HepG2 (cell line): ENCODE measurements at regions not wholly inside any gene's neighbourhood (a gene's known extent, or its start where the extent isn't known, plus 50 kb on each side); places are given as distances from the start of the nearest gene placed in this dataset.

Source experiments
- ATAC-seq: fragments of 200-7000 bp; cut with Tn5 transposase; 3 replicates; pipeline ENCODE4 v1.9.1; 2020; ENCODE audit warnings: mild to moderate bottlenecking, moderate library complexity
- BruUV-seq: library from RNA; stranded (reverse); fragments of 400-500 nt; replicated peaks from 2 replicates; lab custom pipeline; 2021; lab: Mats Ljungman, UMichigan
- CTCF ChIA-PET: fragments of 300-600 bp; formaldehyde crosslinking; extraction: SDS; loops from one replicate; lab custom pipeline; 2021; ENCODE audit warnings: low total read pairs, inconsistent platforms, low intra/inter-chr PET ratio; lab: Yijun Ruan, JAX
- POLR2A ChIA-PET: fragments of 350-600 bp; sonication (Branson Sonifier 250); formaldehyde crosslinking; loops from one replicate; lab custom pipeline; 2020; ENCODE audit warnings: antibody characterized with exemption, inconsistent platforms; lab: Yijun Ruan, JAX
- DNase-seq: peaks from one replicate; pipeline ENCODE4 v3.0.0-alpha.2; 2015; ENCODE audit warnings: low spot score
- FAIRE-seq: peaks from 3 replicates; lab custom pipeline; 2011; peaks lifted over from hg19 to GRCh38; lab: Jason Lieb, UNC
- H2AFZ ChIP-seq: one replicate; pipeline ENCODE4 v1.6.1; 2011; ENCODE audit warnings: low read length, inconsistent platforms
- H3K27ac ChIP-seq: fragments of 300-600 bp; 3 replicates; pipeline ENCODE4 v1.8.0; 2011; ENCODE audit warnings: mixed run types, mild to moderate bottlenecking, mixed read lengths, low read length, inconsistent platforms; ENCODE audit not compliant: insufficient read depth; ENCODE audit errors: extremely low read length
- H3K27me3 ChIP-seq, 2 experiments: fragments of 200-600 bp in 1 of 2; 2 replicates in 1 of 2; 3 replicates in 1 of 2; pipeline versions ENCODE4 v1.6.0 to v1.8.0; 2011; ENCODE audit warnings: low read length in 2 of 2, mild to moderate bottlenecking in 2 of 2, moderate library complexity in 2 of 2, inconsistent platforms in 1 of 2; ENCODE audit not compliant: insufficient read depth in 2 of 2, control insufficient read depth in 1 of 2
- H3K36me3 ChIP-seq, 2 experiments: fragments of 200-600 bp in 1 of 2; replicated peaks in 1 of 2; 2 replicates in 1 of 2; 3 replicates in 1 of 2; pipeline versions ENCODE4 v1.5.1 to v1.8.0; 2011; ENCODE audit warnings: low read length in 2 of 2, inconsistent platforms in 1 of 2; ENCODE audit not compliant: insufficient read depth in 2 of 2, control insufficient read depth in 1 of 2
- H3K4me1 ChIP-seq: 2 replicates; pipeline ENCODE4 v1.5.1; 2012; ENCODE audit warnings: low read length, inconsistent platforms; ENCODE audit not compliant: insufficient read depth
- H3K4me2 ChIP-seq: 2 replicates; pipeline ENCODE4 v1.6.0; 2011; ENCODE audit warnings: low read depth, low read length, inconsistent platforms
- H3K4me3 ChIP-seq, 3 experiments: fragments of 200-600 bp in 1 of 3; sonication (generic), shearing (Covaris generic) in 1 of 3; replicated peaks in 1 of 3; 2 replicates each; pipeline ENCODE4 v1.5.1; 2011 to 2016; ENCODE audit warnings: low read length in 3 of 3, inconsistent platforms in 2 of 3, low read depth in 2 of 3, mild to moderate bottlenecking in 2 of 3, control low read depth in 1 of 3, mixed read lengths in 1 of 3; ENCODE audit not compliant: insufficient read depth in 1 of 3
- H3K79me2 ChIP-seq: one replicate; pipeline ENCODE4 v1.6.1; 2011; ENCODE audit warnings: low read length, inconsistent platforms; ENCODE audit not compliant: insufficient read depth
- H3K9ac ChIP-seq: 2 replicates; pipeline ENCODE4 v1.6.0; 2011; ENCODE audit warnings: mild to moderate bottlenecking, low read depth, low read length, inconsistent platforms; ENCODE audit not compliant: insufficient read depth
- H3K9me3 ChIP-seq: 2 replicates; pipeline ENCODE4 v1.5.1; 2012; ENCODE audit warnings: mild to moderate bottlenecking, low read length
- H4K20me1 ChIP-seq: 2 replicates; pipeline ENCODE4 v1.6.0; 2011; ENCODE audit warnings: inconsistent platforms, mild to moderate bottlenecking, low read length, moderate library complexity; ENCODE audit not compliant: insufficient read depth
- BRCA1 ChIP-seq: sonication (generic); formaldehyde crosslinking; IDR thresholded peaks from 2 replicates; pipeline ENCODE4 v1.4.0; 2020; ENCODE audit warnings: missing genetic modification reagents
- CCAR2 ChIP-seq: fragments of 200-400 bp; formaldehyde crosslinking; optimal IDR thresholded peaks from 2 replicates; pipeline ENCODE3; 2018; ENCODE audit warnings: low read depth, mild to moderate bottlenecking, low read length, moderate library complexity
- CTCF ChIP-seq: sonication (generic); formaldehyde crosslinking; IDR thresholded peaks from 2 replicates; pipeline ENCODE4 v1.5.0; 2020; ENCODE audit warnings: mild to moderate bottlenecking, missing genetic modification reagents, moderate library complexity
- NFYB ChIP-seq: sonication (generic); formaldehyde crosslinking; IDR thresholded peaks from 2 replicates; pipeline ENCODE4 v1.4.0; 2020; ENCODE audit warnings: missing genetic modification reagents
- ONECUT2 ChIP-seq: sonication (generic); formaldehyde crosslinking; IDR thresholded peaks from 2 replicates; pipeline ENCODE4 v1.4.0; 2020; ENCODE audit warnings: missing genetic modification reagents
- ZMAT5 ChIP-seq: sonication (generic); formaldehyde crosslinking; IDR thresholded peaks from 2 replicates; pipeline ENCODE4 v1.5.0; 2020; ENCODE audit warnings: mild to moderate bottlenecking, low read depth, missing genetic modification reagents, borderline replicate concordance
- ZNF101 ChIP-seq: sonication (generic); formaldehyde crosslinking; IDR thresholded peaks from 2 replicates; pipeline ENCODE4 v1.4.0; 2020; ENCODE audit warnings: mild to moderate bottlenecking, low read depth, missing genetic modification reagents, borderline replicate concordance
- ZNF362 ChIP-seq: sonication (generic); formaldehyde crosslinking; IDR thresholded peaks from 2 replicates; pipeline ENCODE4 v1.4.0; 2020; ENCODE audit warnings: missing genetic modification reagents, mild to moderate bottlenecking, borderline replicate concordance
- ZNF710 ChIP-seq: sonication (generic); formaldehyde crosslinking; IDR thresholded peaks from 2 replicates; pipeline ENCODE4 v1.5.0; 2020; ENCODE audit warnings: mild to moderate bottlenecking, missing genetic modification reagents, borderline replicate concordance
- ZNF761 ChIP-seq: sonication (generic); formaldehyde crosslinking; conservative IDR thresholded peaks from 2 replicates; pipeline ENCODE4 v1.4.0; 2020; ENCODE audit warnings: mild to moderate bottlenecking, missing genetic modification reagents
- WGBS: methylation state at CpG from one replicate; pipeline ENCODE4 v1.1.6; 2017; ENCODE audit warnings: low lambda C conversion rate; 5-methylcytosine and 5-hydroxymethylcytosine counted together
- in situ Hi-C: cut with HindIII; loops from 2 replicates; pipeline ENCODE4 v1.10.0; 2017; ENCODE audit warnings: low pct_unique_long_range_greater_than_20kb; ENCODE audit not compliant: extremely low pct_ligation_motif_present
- intact Hi-C: fragments of 100-400 bp; cut with micrococcal nuclease; formaldehyde crosslinking; loops from one replicate; pipeline ENCODE4 v1.10.0; 2022; ENCODE audit not compliant: unreplicated experiment

- no TSS peak for BruUV-seq
- no peak for FAIRE-seq
Measured at GRCh38 chr4:173835903-173836302, 305.9 kb upstream of the HAND2 start.

GRCh38 chr4:173834151-173834550 is 304.1 kb upstream of the HAND2 start:
- in situ Hi-C loops (no loop called here), intact Hi-C loops (no loop called here)
- no peaks in the 10 kb centered on the region for H3K4me1 ChIP-seq
- FAIRE-seq, result no peak
- no TSS peak for BruUV-seq
- ChIA-PET POLR2A (no interaction called here), CTCF (no interaction called here)
- no peak for DNase-seq
- no peak overlapping the region for H2AFZ ChIP-seq
- ATAC-seq, result no peak
- H3K4me3 ChIP-seq, result no peak overlapping the region
- no peak overlapping the region for H3K4me2 ChIP-seq
- H3K27me3 ChIP-seq, result no peaks in the 10 kb centered on the region
- H3K36me3 ChIP-seq, result no peaks in the 10 kb centered on the region
- H4K20me1 ChIP-seq, result no peaks in the 10 kb centered on the region
- WGBS, result 0% methylated on average over 1 of the region's 1 CpG
- no peak overlapping the region for H3K27ac ChIP-seq
- H3K9me3 ChIP-seq, result no peaks in the 10 kb centered on the region
- H3K9ac ChIP-seq, result no peak overlapping the region
- no peaks in the 10 kb centered on the region for H3K79me2 ChIP-seq
- TF ChIP-seq ONECUT2 (CRISPR knock-in tag), result no peak
- no peak for TF ChIP-seq CCAR2
- no peak for TF ChIP-seq NFYB (CRISPR knock-in tag)
- no peak for TF ChIP-seq ZMAT5
- TF ChIP-seq BRCA1, result no peak
- no peak for TF ChIP-seq ZNF362 (CRISPR knock-in tag)
- TF ChIP-seq CTCF (CRISPR knock-in tag), result no peak
- TF ChIP-seq ZNF761 (CRISPR knock-in tag), result no peak

More at GRCh38 chr4:173835903-173836302, 305.9 kb upstream of the HAND2 start:
- no peak overlapping the region for H3K27ac ChIP-seq
- TF ChIP-seq ZNF101 (CRISPR knock-in tag), result no peak
- TF ChIP-seq ZNF710 (CRISPR knock-in tag), result no peak
- H2AFZ ChIP-seq, result no peak overlapping the region
- ChIA-PET POLR2A (no interaction called here), CTCF (no interaction called here)
- H4K20me1 ChIP-seq, result no peaks in the 10 kb centered on the region
- H3K4me2 ChIP-seq, result no peak overlapping the region
- H3K79me2 ChIP-seq, result no peaks in the 10 kb centered on the region
- H3K27me3 ChIP-seq, result no peaks in the 10 kb centered on the region
- H3K4me3 ChIP-seq, result no peak overlapping the region
- in situ Hi-C loops, result no loop called here
- H3K36me3 ChIP-seq, result no peaks in the 10 kb centered on the region
- intact Hi-C loops, result no loop called here
- no peaks in the 10 kb centered on the region for H3K9me3 ChIP-seq
- ATAC-seq (no peak), DNase-seq (no peak)
- 0% methylated on average over 4 of the region's 4 CpGs for WGBS
- H3K9ac ChIP-seq, result no peak overlapping the region
- no peaks in the 10 kb centered on the region for H3K4me1 ChIP-seq
